ENCODE measurements at regions not wholly inside any gene's neighbourhood (a gene's known extent, or its start where the extent isn't known, plus 50 kb on each side); places are given as distances from the start of the nearest gene placed in this dataset.

DNA sequence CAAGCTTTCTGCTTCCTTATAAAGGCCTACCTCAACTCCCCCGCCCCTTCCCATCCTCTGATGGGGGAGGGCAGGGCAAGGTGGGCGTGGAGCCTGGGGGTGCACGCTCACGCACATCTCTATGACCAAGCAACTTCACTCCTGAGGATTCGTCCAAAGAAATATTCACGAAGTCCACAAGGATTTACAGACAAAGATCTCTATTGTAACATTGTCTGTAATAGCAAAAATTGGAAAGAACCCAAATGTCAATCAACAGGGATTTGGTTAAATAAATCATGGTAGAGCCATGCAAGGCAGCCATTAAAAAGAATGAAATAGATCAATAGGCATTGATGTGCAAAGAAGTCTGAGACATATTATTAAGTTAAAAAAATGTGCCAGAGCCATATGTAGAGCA, 130.4 kb upstream of the AFDN start:
- Histone ChIP-seq H3K4me1 (peaks cover 10 to 20% of the 10 kb centered on the region in 2 donors), H3K9me3 (no peaks in the 10 kb centered on the region), H3K27ac (no peak overlapping the region), H3K27me3 (no peaks in the 10 kb centered on the region), H3K36me3 (no peaks in the 10 kb centered on the region), H3K4me3 (no peak overlapping the region)
- intact Hi-C loops (cut with DNase I), result no loop called here
- TF ChIP-seq, protein P1, sequence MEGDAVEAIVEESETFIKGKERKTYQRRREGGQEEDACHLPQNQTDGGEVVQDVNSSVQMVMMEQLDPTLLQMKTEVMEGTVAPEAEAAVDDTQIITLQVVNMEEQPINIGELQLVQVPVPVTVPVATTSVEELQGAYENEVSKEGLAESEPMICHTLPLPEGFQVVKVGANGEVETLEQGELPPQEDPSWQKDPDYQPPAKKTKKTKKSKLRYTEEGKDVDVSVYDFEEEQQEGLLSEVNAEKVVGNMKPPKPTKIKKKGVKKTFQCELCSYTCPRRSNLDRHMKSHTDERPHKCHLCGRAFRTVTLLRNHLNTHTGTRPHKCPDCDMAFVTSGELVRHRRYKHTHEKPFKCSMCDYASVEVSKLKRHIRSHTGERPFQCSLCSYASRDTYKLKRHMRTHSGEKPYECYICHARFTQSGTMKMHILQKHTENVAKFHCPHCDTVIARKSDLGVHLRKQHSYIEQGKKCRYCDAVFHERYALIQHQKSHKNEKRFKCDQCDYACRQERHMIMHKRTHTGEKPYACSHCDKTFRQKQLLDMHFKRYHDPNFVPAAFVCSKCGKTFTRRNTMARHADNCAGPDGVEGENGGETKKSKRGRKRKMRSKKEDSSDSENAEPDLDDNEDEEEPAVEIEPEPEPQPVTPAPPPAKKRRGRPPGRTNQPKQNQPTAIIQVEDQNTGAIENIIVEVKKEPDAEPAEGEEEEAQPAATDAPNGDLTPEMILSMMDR (IDR thresholded peaks at IDR 0.05), result no peak
- ATAC-seq (no peak), DNase-seq (peak in 1 of 4 donors; percentile 10)

DNA sequence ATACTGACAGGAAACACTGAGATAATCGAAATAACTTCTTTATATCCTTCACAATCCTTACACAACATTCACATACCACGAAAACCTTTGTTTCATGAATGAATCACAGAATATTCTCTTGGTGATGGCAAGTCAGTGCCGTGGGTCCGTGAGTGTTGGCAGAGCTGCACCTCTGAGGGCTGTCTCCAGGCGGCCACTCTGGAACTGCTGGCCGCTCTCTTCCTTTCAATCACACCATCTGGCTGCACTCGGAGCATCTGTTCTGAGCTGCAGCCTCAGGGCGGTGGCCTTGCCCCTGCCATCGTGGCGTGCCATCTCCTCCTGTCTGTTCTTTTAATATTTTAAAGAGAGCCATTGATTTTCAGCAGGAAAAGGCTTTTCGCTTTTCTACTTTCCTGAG, 129.4 kb upstream of the AFDN start:
- TF ChIP-seq, protein P1 (IDR thresholded peaks at IDR 0.05), result no peak
- no peak overlapping the region for H3K27ac ChIP-seq
- H3K4me3 ChIP-seq, result no peak overlapping the region
- peaks cover 10 to 20% of the 10 kb centered on the region in 2 donors for H3K4me1 ChIP-seq
- ATAC-seq (no peak), DNase-seq (peak in 1 of 4 donors; percentile 13)
- H3K9me3 ChIP-seq, result no peaks in the 10 kb centered on the region
- intact Hi-C loops (cut with DNase I), result no loop called here
- no peaks in the 10 kb centered on the region for H3K36me3 ChIP-seq
- no peaks in the 10 kb centered on the region for H3K27me3 ChIP-seq

DNA sequence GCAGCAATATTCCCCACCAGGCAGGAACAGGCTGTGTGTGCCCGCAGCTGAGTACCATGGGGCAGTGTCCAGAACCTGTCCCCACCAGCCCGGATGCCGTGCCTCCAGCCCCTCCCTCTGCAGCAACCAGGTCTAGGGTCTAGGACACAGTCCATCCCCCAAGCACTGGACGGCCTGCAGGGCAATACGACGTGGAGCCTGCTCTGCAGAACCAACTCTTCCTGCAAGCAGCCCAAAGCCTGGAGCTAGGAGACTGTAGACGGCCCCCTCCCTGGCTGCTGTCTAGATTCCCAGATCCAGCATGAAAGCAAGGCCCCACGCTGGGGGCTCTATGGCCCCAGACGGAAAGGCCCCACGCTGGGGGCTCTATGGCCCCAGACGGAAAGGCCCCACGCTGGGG, 128.2 kb upstream of the AFDN start:
- DNase-seq (peak in 1 of 4 donors; percentile 24), ATAC-seq (no peak)
- peaks cover 10 to 20% of the 10 kb centered on the region in 2 donors for H3K4me1 ChIP-seq
- TF ChIP-seq, protein P1 (IDR thresholded peaks at IDR 0.05), result no peak
- H3K27ac ChIP-seq, result peak overlapping the region; percentile 79 to 81
- intact Hi-C loops (cut with DNase I), result no loop called here
- no peaks in the 10 kb centered on the region for H3K9me3 ChIP-seq
- H3K27me3 ChIP-seq, result no peaks in the 10 kb centered on the region
- no peak overlapping the region for H3K4me3 ChIP-seq
- no peaks in the 10 kb centered on the region for H3K36me3 ChIP-seq

DNA sequence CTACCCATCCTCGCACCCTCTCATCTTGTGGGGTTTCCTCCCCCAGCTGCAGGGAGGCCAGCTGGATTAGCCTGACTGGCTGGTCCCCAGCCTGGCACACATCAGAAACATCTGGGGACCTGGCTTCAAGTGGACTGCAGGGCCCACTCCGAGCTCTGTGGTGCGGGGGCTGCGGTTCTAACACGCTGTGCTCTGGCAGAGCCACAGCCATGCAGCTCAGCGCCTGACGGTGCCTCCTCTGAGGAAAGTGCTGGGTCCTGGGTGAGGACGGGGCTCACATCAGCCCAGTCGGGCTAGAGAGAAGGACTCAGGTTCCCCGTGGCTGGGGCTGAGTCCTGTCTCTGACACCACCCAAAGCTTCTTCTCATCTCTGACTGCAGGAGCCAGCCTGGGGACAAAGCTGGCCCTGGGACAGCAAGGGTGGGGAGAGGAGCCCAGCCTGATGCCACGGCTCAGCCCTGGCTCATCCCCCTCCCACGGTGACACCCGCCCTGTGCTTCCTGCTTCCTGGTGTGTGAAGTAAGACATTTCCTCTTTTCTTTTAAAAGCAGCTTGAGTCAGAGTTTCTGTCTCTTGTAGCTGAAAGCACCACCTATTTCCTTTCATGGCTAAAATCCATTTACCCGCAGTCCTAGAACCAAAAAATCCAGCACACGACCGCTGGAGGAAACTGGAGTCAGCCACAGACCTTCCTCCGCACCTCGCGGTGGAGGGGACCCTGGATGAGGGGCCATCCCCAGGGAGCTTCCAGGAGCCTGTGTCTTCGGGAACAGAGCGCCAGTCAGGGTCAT, 127.4 kb upstream of the AFDN start:
- TF ChIP-seq, protein P1 (IDR thresholded peaks at IDR 0.05), result no peak
- ATAC-seq (peak; percentile 92), DNase-seq (peak in 3 of 4 donors; percentile 61 to 88 (median 76))
- no peaks in the 10 kb centered on the region for H3K27me3 ChIP-seq
- no peaks in the 10 kb centered on the region for H3K9me3 ChIP-seq
- H3K27ac ChIP-seq, result peak overlapping the region; percentile 79 to 81
- H3K4me3 ChIP-seq, result no peak overlapping the region
- intact Hi-C loops (cut with DNase I), result no loop called here
- H3K36me3 ChIP-seq, result no peaks in the 10 kb centered on the region
- peaks cover 10 to 20% of the 10 kb centered on the region in 2 donors for H3K4me1 ChIP-seq

DNA sequence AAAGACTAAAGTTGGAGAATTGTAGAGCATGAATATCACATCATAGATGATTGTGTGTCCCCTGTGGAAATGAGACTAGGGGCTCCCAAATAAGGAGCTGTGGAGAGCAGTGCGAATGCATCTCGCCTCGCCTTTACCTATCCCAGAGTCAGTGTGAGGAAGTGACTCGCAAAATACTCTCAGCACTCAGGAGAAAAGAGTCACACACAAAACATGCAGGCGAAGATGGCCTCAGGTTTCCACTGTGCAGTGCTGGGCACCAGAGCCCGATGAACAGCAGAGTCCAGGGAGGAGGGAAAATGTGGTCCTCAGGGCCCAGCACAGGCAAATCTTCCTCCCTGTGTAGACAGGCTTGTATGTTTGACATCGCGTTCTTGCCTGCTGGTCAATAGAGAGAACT, 126.5 kb upstream of the AFDN start:
- no peaks in the 10 kb centered on the region for H3K9me3 ChIP-seq
- no peak for DNase-seq
- H3K27ac ChIP-seq, result peak overlapping the region; percentile 79 to 81
- H3K27me3 ChIP-seq, result no peaks in the 10 kb centered on the region
- intact Hi-C loops (cut with DNase I), result no loop called here
- peaks cover 10 to 20% of the 10 kb centered on the region in 2 donors for H3K4me1 ChIP-seq
- ATAC-seq, result no peak
- TF ChIP-seq, protein P1 (IDR thresholded peaks at IDR 0.05), result no peak
- H3K36me3 ChIP-seq, result no peaks in the 10 kb centered on the region
- no peak overlapping the region for H3K4me3 ChIP-seq

Data from left lung (tissue), 4 donors.